ENCODE measurements at regions not wholly inside any gene's neighbourhood (a gene's known extent, or its start where the extent isn't known, plus 50 kb on each side); places are given as distances from the start of the nearest gene placed in this dataset.

DNA sequence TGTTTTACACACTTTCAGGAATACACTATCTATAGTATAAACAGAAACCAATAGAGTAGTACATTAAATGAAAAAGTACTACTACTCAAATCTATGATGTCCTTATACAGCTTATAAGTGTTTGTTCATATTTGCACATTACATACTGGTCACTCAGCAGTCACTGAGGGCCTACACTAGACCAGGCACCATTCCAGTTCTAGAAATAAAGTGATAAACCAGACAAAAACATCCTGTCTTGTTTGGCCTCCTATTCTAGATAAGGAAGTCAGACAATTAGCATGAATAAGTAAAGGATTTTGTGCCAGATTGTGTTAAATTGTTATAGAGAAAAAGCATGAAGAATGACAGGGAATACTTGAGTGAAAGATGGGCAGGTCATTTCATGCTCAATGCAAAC lies 219.0 kb downstream of the CRPPA start:
- Histone ChIP-seq H3K4me1 (ENCODE audit: insufficient read depth, low read length, poor library complexity, severe bottlenecking) (no peaks in the 10 kb centered on the region), H3K9me3 (ENCODE audit: insufficient read depth, low read depth, low read length) (peaks cover 9% of the 10 kb centered on the region), H3K79me2 (ENCODE audit: insufficient read depth, low read length) (no peaks in the 10 kb centered on the region), H4K20me1 (ENCODE audit: insufficient read depth, low read length, poor library complexity, severe bottlenecking) (no peaks in the 10 kb centered on the region), H3K27me3 (ENCODE audit: insufficient read depth, low read length, poor library complexity, severe bottlenecking) (no peaks in the 10 kb centered on the region), H3K9me2 (replicated peaks; ENCODE audit: low read depth, low read length) (no peaks in the 10 kb centered on the region), H3K4me2 (ENCODE audit: low read depth, low read length, poor library complexity, severe bottlenecking) (no peak overlapping the region), H2AFZ (ENCODE audit: low read length) (no peak overlapping the region), H3F3A (ENCODE audit: low read depth) (no peaks in the 10 kb centered on the region), H3K36me3 (ENCODE audit: insufficient read depth, low read length) (no peaks in the 10 kb centered on the region), H3K4me3 (ENCODE audit: low read length, poor library complexity, severe bottlenecking) (no peak overlapping the region), H3K9ac (ENCODE audit: low read depth, low read length, poor library complexity, severe bottlenecking) (no peak overlapping the region)
- TF ChIP-seq, protein P1, sequence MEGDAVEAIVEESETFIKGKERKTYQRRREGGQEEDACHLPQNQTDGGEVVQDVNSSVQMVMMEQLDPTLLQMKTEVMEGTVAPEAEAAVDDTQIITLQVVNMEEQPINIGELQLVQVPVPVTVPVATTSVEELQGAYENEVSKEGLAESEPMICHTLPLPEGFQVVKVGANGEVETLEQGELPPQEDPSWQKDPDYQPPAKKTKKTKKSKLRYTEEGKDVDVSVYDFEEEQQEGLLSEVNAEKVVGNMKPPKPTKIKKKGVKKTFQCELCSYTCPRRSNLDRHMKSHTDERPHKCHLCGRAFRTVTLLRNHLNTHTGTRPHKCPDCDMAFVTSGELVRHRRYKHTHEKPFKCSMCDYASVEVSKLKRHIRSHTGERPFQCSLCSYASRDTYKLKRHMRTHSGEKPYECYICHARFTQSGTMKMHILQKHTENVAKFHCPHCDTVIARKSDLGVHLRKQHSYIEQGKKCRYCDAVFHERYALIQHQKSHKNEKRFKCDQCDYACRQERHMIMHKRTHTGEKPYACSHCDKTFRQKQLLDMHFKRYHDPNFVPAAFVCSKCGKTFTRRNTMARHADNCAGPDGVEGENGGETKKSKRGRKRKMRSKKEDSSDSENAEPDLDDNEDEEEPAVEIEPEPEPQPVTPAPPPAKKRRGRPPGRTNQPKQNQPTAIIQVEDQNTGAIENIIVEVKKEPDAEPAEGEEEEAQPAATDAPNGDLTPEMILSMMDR (conservative IDR thresholded peaks at IDR 0.05; ENCODE audit: low read length) = no peak
- no peak for TF ChIP-seq EZH2phosphoT487 (IDR thresholded peaks at IDR 0.05; ENCODE audit: borderline replicate concordance)

DNA sequence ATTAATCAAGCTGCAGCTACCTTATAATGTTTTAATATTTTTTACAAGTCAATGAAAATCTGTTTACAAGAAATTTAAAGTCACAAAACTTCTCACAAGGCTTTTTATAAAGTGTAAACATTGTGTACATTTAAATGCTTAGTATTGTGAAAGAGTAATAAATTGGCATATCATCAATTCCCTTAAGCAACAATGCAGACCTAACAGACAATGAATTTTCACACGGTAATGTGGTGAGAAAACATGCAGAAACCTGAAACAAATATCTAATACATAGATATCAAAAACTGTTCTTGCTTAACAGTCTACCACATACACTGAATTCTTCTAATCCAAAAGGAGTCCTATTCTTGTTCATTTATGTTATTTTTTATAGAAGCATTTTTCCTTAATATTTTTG lies 220.7 kb downstream of the CRPPA start:
- TF ChIP-seq, protein P1 (conservative IDR thresholded peaks at IDR 0.05; ENCODE audit: low read length) = no peak
- no peak for TF ChIP-seq EZH2phosphoT487 (IDR thresholded peaks at IDR 0.05; ENCODE audit: borderline replicate concordance)
- H3K36me3 ChIP-seq (ENCODE audit: insufficient read depth, low read length) = no peaks in the 10 kb centered on the region
- H3K79me2 ChIP-seq (ENCODE audit: insufficient read depth, low read length) = no peaks in the 10 kb centered on the region

DNA sequence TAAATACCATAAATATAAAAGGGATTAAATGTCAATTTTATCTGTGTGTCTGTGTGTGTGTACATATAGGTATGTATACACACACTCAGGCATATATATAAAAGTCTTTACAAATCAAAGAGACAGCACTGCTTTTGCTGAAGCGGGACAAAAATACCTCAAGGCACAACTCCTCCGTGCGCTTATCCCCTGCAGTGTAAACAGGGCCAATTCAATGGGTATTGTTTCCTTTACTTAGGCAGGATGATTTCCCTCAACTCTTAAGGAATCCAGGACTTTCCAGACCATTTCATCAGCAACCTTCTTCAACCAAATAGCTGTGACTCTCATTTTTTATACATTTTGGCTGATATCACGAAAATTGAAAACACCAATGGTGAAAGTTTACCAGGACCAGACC lies 227.7 kb downstream of the CRPPA start:
- Histone ChIP-seq H3K27me3 (ENCODE audit: insufficient read depth, low read length, poor library complexity, severe bottlenecking) (no peaks in the 10 kb centered on the region), H3K36me3 (ENCODE audit: insufficient read depth, low read length) (no peaks in the 10 kb centered on the region), H3K9ac (ENCODE audit: low read depth, low read length, poor library complexity, severe bottlenecking) (no peak overlapping the region), H3K9me2 (replicated peaks; ENCODE audit: low read depth, low read length) (no peaks in the 10 kb centered on the region), H3K4me3 (ENCODE audit: low read length, poor library complexity, severe bottlenecking) (no peak overlapping the region), H2AFZ (ENCODE audit: low read length) (no peak overlapping the region), H3K4me2 (ENCODE audit: low read depth, low read length, poor library complexity, severe bottlenecking) (no peak overlapping the region), H4K20me1 (ENCODE audit: insufficient read depth, low read length, poor library complexity, severe bottlenecking) (no peaks in the 10 kb centered on the region), H3F3A (ENCODE audit: low read depth) (no peaks in the 10 kb centered on the region), H3K4me1 (ENCODE audit: insufficient read depth, low read length, poor library complexity, severe bottlenecking) (no peaks in the 10 kb centered on the region), H3K9me3 (ENCODE audit: insufficient read depth, low read depth, low read length) (no peaks in the 10 kb centered on the region), H3K79me2 (ENCODE audit: insufficient read depth, low read length) (no peaks in the 10 kb centered on the region)
- TF ChIP-seq, protein P1 (conservative IDR thresholded peaks at IDR 0.05; ENCODE audit: low read length) = no peak
- no peak for TF ChIP-seq EZH2phosphoT487 (IDR thresholded peaks at IDR 0.05; ENCODE audit: borderline replicate concordance)

More for the DNA sequence above, 220.7 kb downstream of the CRPPA start:
- H3K4me2 ChIP-seq (ENCODE audit: low read depth, low read length, poor library complexity, severe bottlenecking) = no peak overlapping the region
- peaks cover 9% of the 10 kb centered on the region for H3K9me3 ChIP-seq (ENCODE audit: insufficient read depth, low read depth, low read length)
- H3K9ac ChIP-seq (ENCODE audit: low read depth, low read length, poor library complexity, severe bottlenecking) = no peak overlapping the region
- no peaks in the 10 kb centered on the region for H3K4me1 ChIP-seq (ENCODE audit: insufficient read depth, low read length, poor library complexity, severe bottlenecking)
- H3F3A ChIP-seq (ENCODE audit: low read depth) = no peaks in the 10 kb centered on the region
- no peaks in the 10 kb centered on the region for H4K20me1 ChIP-seq (ENCODE audit: insufficient read depth, low read length, poor library complexity, severe bottlenecking)
- H3K4me3 ChIP-seq (ENCODE audit: low read length, poor library complexity, severe bottlenecking) = no peak overlapping the region
- H3K27me3 ChIP-seq (ENCODE audit: insufficient read depth, low read length, poor library complexity, severe bottlenecking) = no peaks in the 10 kb centered on the region
- H3K9me2 ChIP-seq (replicated peaks; ENCODE audit: low read depth, low read length) = no peaks in the 10 kb centered on the region
- no peak overlapping the region for H2AFZ ChIP-seq (ENCODE audit: low read length)
